ENCODE measurements at regions not wholly inside any gene's neighbourhood (a gene's known extent, or its start where the extent isn't known, plus 50 kb on each side); places are given as distances from the start of the nearest gene placed in this dataset.

- Mint-ChIP-seq H3K27me3 (ENCODE audit: insufficient read depth, low read depth) (peaks cover 3% of the 10 kb centered on the region), H3K27ac (no peak overlapping the region), H3K9me3 (peaks cover 2% of the 10 kb centered on the region), H3K4me3 (no peak overlapping the region), H3K4me1 (no peaks in the 10 kb centered on the region), H3K36me3 (no peaks in the 10 kb centered on the region)
- no peaks in the 10 kb centered on the region for H3K9me3 ChIP-seq (ENCODE audit: low read depth)
- no peaks in the 10 kb centered on the region for H3K36me3 ChIP-seq
- H3K27me3 ChIP-seq: no peaks in the 10 kb centered on the region
- no peak for DNase-seq (ENCODE audit: low spot score)
- no peak overlapping the region for H3K27ac ChIP-seq
- no peaks in the 10 kb centered on the region for H3K79me2 ChIP-seq (ENCODE audit: low read depth)
- peaks cover 5% of the 10 kb centered on the region for H3K4me1 ChIP-seq
- no peaks in the 10 kb centered on the region for H3F3A ChIP-seq (ENCODE audit: low read depth)
- H3K4me2 ChIP-seq: no peak overlapping the region
- H2AFZ ChIP-seq (replicated peaks): no peak overlapping the region
- no peak for TF ChIP-seq CTCF (IDR thresholded peaks at IDR 0.05)
- no peak for TF ChIP-seq EZH2phosphoT487 (IDR thresholded peaks at IDR 0.05)
- TF ChIP-seq EZH2 (IDR thresholded peaks at IDR 0.05): no peak
- H3K9ac ChIP-seq: no peak overlapping the region
- H4K20me1 ChIP-seq (ENCODE audit: low read depth): no peaks in the 10 kb centered on the region
- no peak overlapping the region for H3K4me3 ChIP-seq
These were observed 112.0 kb downstream of the PRLHR start for GRCh38 chr10:118483496-118483895.

GRCh38 chr10:118482393-118483331 lies 112.8 kb downstream of the PRLHR start:
- peaks cover 2% of the 10 kb centered on the region for H3K9me3 Mint-ChIP-seq

GRCh38 chr10:118481871-118482270 lies 113.6 kb downstream of the PRLHR start:
- H3K4me3 Mint-ChIP-seq: no peak overlapping the region
- H3K4me1 Mint-ChIP-seq: no peaks in the 10 kb centered on the region
- H3K79me2 ChIP-seq (ENCODE audit: low read depth): no peaks in the 10 kb centered on the region
- H3K27ac Mint-ChIP-seq: no peak overlapping the region
- H4K20me1 ChIP-seq (ENCODE audit: low read depth): no peaks in the 10 kb centered on the region
- no peak for DNase-seq (ENCODE audit: low spot score)
- no peak overlapping the region for H2AFZ ChIP-seq (replicated peaks)
- no peaks in the 10 kb centered on the region for H3F3A ChIP-seq (ENCODE audit: low read depth)
- H3K36me3 ChIP-seq: no peaks in the 10 kb centered on the region
- no peak overlapping the region for H3K27ac ChIP-seq
- no peak overlapping the region for H3K4me3 ChIP-seq
- peaks cover 2% of the 10 kb centered on the region for H3K9me3 Mint-ChIP-seq
- H3K4me1 ChIP-seq: peaks cover 5% of the 10 kb centered on the region
- no peak overlapping the region for H3K4me2 ChIP-seq
- H3K36me3 Mint-ChIP-seq: no peaks in the 10 kb centered on the region
- TF ChIP-seq EZH2 (IDR thresholded peaks at IDR 0.05): no peak
- TF ChIP-seq EZH2phosphoT487 (IDR thresholded peaks at IDR 0.05): no peak
- no peak overlapping the region for H3K9ac ChIP-seq
- no peaks in the 10 kb centered on the region for H3K27me3 ChIP-seq
- no peaks in the 10 kb centered on the region for H3K9me3 ChIP-seq (ENCODE audit: low read depth)
- H3K27me3 Mint-ChIP-seq (ENCODE audit: insufficient read depth, low read depth): no peaks in the 10 kb centered on the region

More at GRCh38 chr10:118482393-118483331, 112.8 kb downstream of the PRLHR start:
- Histone ChIP-seq H3K4me2 (no peak overlapping the region), H2AFZ (replicated peaks) (no peak overlapping the region), H3F3A (ENCODE audit: low read depth) (no peaks in the 10 kb centered on the region), H3K4me1 (peaks cover 5% of the 10 kb centered on the region), H3K27ac (no peak overlapping the region), H4K20me1 (ENCODE audit: low read depth) (no peaks in the 10 kb centered on the region), H3K36me3 (no peaks in the 10 kb centered on the region), H3K9ac (no peak overlapping the region), H3K9me3 (ENCODE audit: low read depth) (no peaks in the 10 kb centered on the region), H3K4me3 (no peak overlapping the region), H3K27me3 (no peaks in the 10 kb centered on the region), H3K79me2 (ENCODE audit: low read depth) (no peaks in the 10 kb centered on the region)
- Mint-ChIP-seq H3K4me3 (no peak overlapping the region), H3K27ac (no peak overlapping the region), H3K4me1 (no peaks in the 10 kb centered on the region), H3K36me3 (no peaks in the 10 kb centered on the region), H3K27me3 (ENCODE audit: insufficient read depth, low read depth) (peaks cover under 1% of the 10 kb centered on the region)
- no peak for DNase-seq (ENCODE audit: low spot score)
- TF ChIP-seq EZH2phosphoT487 (IDR thresholded peaks at IDR 0.05) (no peak), CTCF (IDR thresholded peaks at IDR 0.05) (no peak), EZH2 (IDR thresholded peaks at IDR 0.05) (no peak)

GRCh38 chr10:118475214-118475613 lies 120.2 kb downstream of the PRLHR start:
- Histone ChIP-seq H3K79me2 (ENCODE audit: low read depth) (no peaks in the 10 kb centered on the region), H2AFZ (replicated peaks) (no peak overlapping the region), H3K4me1 (no peaks in the 10 kb centered on the region), H3K4me3 (no peak overlapping the region), H3K27me3 (no peaks in the 10 kb centered on the region), H3F3A (ENCODE audit: low read depth) (no peaks in the 10 kb centered on the region), H3K9ac (no peak overlapping the region), H3K4me2 (no peak overlapping the region), H4K20me1 (ENCODE audit: low read depth) (no peaks in the 10 kb centered on the region), H3K9me3 (ENCODE audit: low read depth) (no peaks in the 10 kb centered on the region), H3K36me3 (no peaks in the 10 kb centered on the region), H3K27ac (no peak overlapping the region)
- Mint-ChIP-seq H3K4me3 (no peak overlapping the region), H3K27me3 (ENCODE audit: insufficient read depth, low read depth) (peaks cover 7% of the 10 kb centered on the region), H3K36me3 (no peaks in the 10 kb centered on the region), H3K27ac (no peak overlapping the region), H3K9me3 (peaks cover 5% of the 10 kb centered on the region), H3K4me1 (peaks cover 13% of the 10 kb centered on the region)
- no peak for DNase-seq (ENCODE audit: low spot score)
- TF ChIP-seq EZH2 (IDR thresholded peaks at IDR 0.05) (no peak), EZH2phosphoT487 (IDR thresholded peaks at IDR 0.05) (no peak), CTCF (IDR thresholded peaks at IDR 0.05) (no peak)
